Endothelial cell of umbilical vein (primary cell): ENCODE measurements at regions not wholly inside any gene's neighbourhood (a gene's known extent, or its start where the extent isn't known, plus 50 kb on each side); places are given as distances from the start of the nearest gene placed in this dataset.

Source experiments
- BruUV-seq: library from RNA; stranded (reverse); fragments of 400-500 nt; replicated peaks from 2 replicates; lab custom pipeline; 2021; lab: Mats Ljungman, UMichigan
- CTCF ChIA-PET: fragments of 300-600, 350-600 bp; sonication (Branson Sonifier 250); formaldehyde crosslinking; loops from one replicate; lab custom pipeline; 2021; ENCODE audit warnings: antibody characterized with exemption, inconsistent platforms; lab: Charles Lee
- POLR2A ChIA-PET: fragments of 300-600, 350-600 bp; sonication (Branson Sonifier 250); formaldehyde crosslinking; loops from one replicate; lab custom pipeline; 2021; ENCODE audit warnings: antibody characterized with exemption, inconsistent platforms; lab: Charles Lee
- DNase-seq: peaks from one replicate; pipeline ENCODE4 v3.0.0-alpha.2; 2011; ENCODE audit warnings: low read depth, low spot score
- FAIRE-seq: peaks from 2 replicates; lab custom pipeline; 2011; peaks lifted over from hg19 to GRCh38; lab: Jason Lieb, UNC
- H2AFZ ChIP-seq: 2 replicates; pipeline ENCODE4 v1.6.0; 2012; ENCODE audit warnings: low read depth, low read length, control low read depth, inconsistent platforms
- H3K27ac ChIP-seq: 2 replicates; pipeline ENCODE4 v1.5.1; 2011; ENCODE audit warnings: low read depth, mild to moderate bottlenecking, control low read depth, low read length, moderate library complexity; ENCODE audit not compliant: insufficient read depth
- H3K27me3 ChIP-seq, 2 experiments: 2 replicates each; pipeline versions ENCODE4 v1.6.0 to v1.6.1; 2011; ENCODE audit warnings: low read length in 2 of 2, mixed read lengths in 1 of 2; ENCODE audit not compliant: control insufficient read depth in 2 of 2, insufficient read depth in 2 of 2
- H3K36me3 ChIP-seq, 2 experiments: 2 replicates in 1 of 2; 3 replicates in 1 of 2; pipeline ENCODE4 v1.5.1; 2011; ENCODE audit warnings: low read length in 2 of 2, mild to moderate bottlenecking in 1 of 2, moderate library complexity in 1 of 2; ENCODE audit not compliant: control insufficient read depth in 2 of 2, insufficient read depth in 2 of 2; ENCODE audit errors: extremely low read depth in 1 of 2
- H3K4me1 ChIP-seq: 3 replicates; pipeline ENCODE4 v1.5.1; 2011; ENCODE audit warnings: mild to moderate bottlenecking, low read length; ENCODE audit not compliant: control insufficient read depth, insufficient read depth; ENCODE audit errors: extremely low read depth
- H3K4me2 ChIP-seq: 2 replicates; pipeline ENCODE4 v1.6.1; 2011; ENCODE audit warnings: low read length, control low read depth, mixed read lengths; ENCODE audit not compliant: insufficient read depth
- H3K4me3 ChIP-seq, 3 experiments: fragments of 200-600 bp in 1 of 3; sonication (generic), shearing (Covaris generic) in 1 of 3; replicated peaks in 1 of 3; 2 replicates each; pipeline ENCODE4 v1.5.1; 2011 to 2016; ENCODE audit warnings: control low read depth in 3 of 3, low read length in 3 of 3, mild to moderate bottlenecking in 2 of 3, inconsistent platforms in 1 of 3, low read depth in 1 of 3, moderate library complexity in 1 of 3; ENCODE audit not compliant: insufficient read depth in 1 of 3
- H3K79me2 ChIP-seq: 2 replicates; pipeline ENCODE4 v1.6.0; 2012; ENCODE audit warnings: low read length, inconsistent platforms; ENCODE audit not compliant: control insufficient read depth, insufficient read depth
- H3K9ac ChIP-seq: replicated peaks from 2 replicates; pipeline ENCODE3; 2011; ENCODE audit warnings: low read length, control low read depth; ENCODE audit not compliant: insufficient read depth; ENCODE audit errors: extremely low read depth
- H3K9me1 ChIP-seq: replicated peaks from 3 replicates; pipeline ENCODE4 v1.6.0; 2011; ENCODE audit warnings: mild to moderate bottlenecking, low read length; ENCODE audit not compliant: control insufficient read depth, insufficient read depth; ENCODE audit errors: extremely low read depth
- H3K9me3 ChIP-seq: replicated peaks from 2 replicates; pipeline ENCODE4 v1.5.1; 2012; ENCODE audit warnings: low read length, inconsistent platforms; ENCODE audit not compliant: control insufficient read depth, insufficient read depth
- H4K20me1 ChIP-seq: replicated peaks from 2 replicates; pipeline ENCODE3; 2011; ENCODE audit warnings: mild to moderate bottlenecking, low read length; ENCODE audit not compliant: control insufficient read depth, insufficient read depth; ENCODE audit errors: extremely low read depth
- CTCF ChIP-seq, 2 donors: IDR thresholded peaks; 1 replicate in 1 of 2; 2 replicates in 1 of 2; pipeline ENCODE4 v1.5.1; 2011; ENCODE audit warnings: low read length in 2 of 2, mild to moderate bottlenecking in 2 of 2, moderate library complexity in 2 of 2, control low read depth in 1 of 2, inconsistent platforms in 1 of 2, low read depth in 1 of 2; ENCODE audit not compliant: insufficient read depth in 1 of 2; ENCODE audit errors: extremely low read depth in 1 of 2
- EZH2 ChIP-seq: IDR thresholded peaks from 2 replicates; pipeline ENCODE4 v1.6.1; 2012; ENCODE audit warnings: borderline replicate concordance, low read depth, mild to moderate bottlenecking, moderate library complexity, low read length, inconsistent platforms; ENCODE audit not compliant: severe bottlenecking
- FOS ChIP-seq: IDR thresholded peaks from 2 replicates; pipeline ENCODE4 v1.6.1; 2011; ENCODE audit warnings: mild to moderate bottlenecking, low read length, moderate library complexity, borderline replicate concordance; ENCODE audit not compliant: insufficient read depth
- GATA2 ChIP-seq: IDR thresholded peaks from 2 replicates; pipeline ENCODE4 v1.7.0; 2011; ENCODE audit warnings: low read depth, mild to moderate bottlenecking, moderate library complexity, mixed read lengths, low read length; ENCODE audit not compliant: insufficient read length, insufficient read depth
- MAX ChIP-seq: IDR thresholded peaks from 2 replicates; pipeline ENCODE4 v1.6.1; 2011; ENCODE audit not compliant: insufficient read depth, insufficient read length
- MYC ChIP-seq: IDR thresholded peaks from one replicate; pipeline ENCODE4 v1.6.1; 2011; ENCODE audit warnings: mild to moderate bottlenecking, low read depth, low read length
- POLR2A ChIP-seq: IDR thresholded peaks from 2 replicates; pipeline ENCODE4 v1.6.1; 2012; ENCODE audit warnings: low read depth, mild to moderate bottlenecking, control low read depth, low read length
- POLR2AphosphoS5 ChIP-seq: IDR thresholded peaks from 2 replicates; pipeline ENCODE4 v1.6.1; 2012; ENCODE audit warnings: low read depth, mild to moderate bottlenecking, control low read depth, low read length, moderate library complexity; ENCODE audit not compliant: insufficient read depth
- dilution Hi-C: fragments of 300-500 bp; cut with MboI; formaldehyde crosslinking; loops from one replicate; pipeline ENCODE4 v1.15.0; 2019; ENCODE audit warnings: low sequenced_read_pairs; ENCODE audit not compliant: extremely low pct_ligation_motif_present
- intact Hi-C: fragments of 100-400 bp; cut with micrococcal nuclease; formaldehyde crosslinking; loops from one replicate; pipeline ENCODE4 v1.10.0; 2022

DNA sequence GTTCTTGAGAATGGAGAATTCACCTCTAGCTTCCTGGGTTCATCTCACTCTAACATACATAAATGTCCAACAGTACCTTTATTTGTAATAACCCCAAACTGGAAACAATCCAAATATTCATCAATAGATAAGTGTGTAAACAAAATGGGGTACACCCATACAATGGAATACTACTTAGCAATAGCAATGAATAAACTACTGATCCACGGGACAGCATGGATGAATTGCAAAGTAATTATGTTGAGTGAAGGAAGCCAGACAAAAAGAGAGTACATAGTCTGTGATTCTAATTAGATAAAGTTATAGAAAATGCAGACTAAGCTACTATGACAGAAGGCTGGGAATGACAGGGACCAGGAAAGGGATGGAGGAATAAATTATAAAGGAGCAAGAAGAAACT, 391.3 kb downstream of the CCSER2 start:
- no peak overlapping the region for H3K27ac ChIP-seq
- H3K9ac ChIP-seq, result no peak overlapping the region
- DNase-seq, result no peak
- no peak for TF ChIP-seq MAX
- no peak for TF ChIP-seq GATA2
- no peak for TF ChIP-seq POLR2AphosphoS5
- no peak for TF ChIP-seq FOS
- TF ChIP-seq EZH2, result no peak
- no peak for TF ChIP-seq MYC
- no peak for TF ChIP-seq CTCF (IDR thresholded peaks at IDR 0.05; ENCODE audit: extremely low read depth in 1 of 2, insufficient read depth in 1 of 2, low read depth in 1 of 2, low read length in 2 of 2)
- no peak for TF ChIP-seq POLR2A
- intact Hi-C loops (no loop called here), dilution Hi-C loops (no loop called here)
- no peak for FAIRE-seq
- no peaks in the 10 kb centered on the region for H3K4me1 ChIP-seq
- no peak overlapping the region for H2AFZ ChIP-seq
- H3K36me3 ChIP-seq, result no peaks in the 10 kb centered on the region
- no peaks in the 10 kb centered on the region for H3K9me1 ChIP-seq
- H4K20me1 ChIP-seq, result no peaks in the 10 kb centered on the region
- H3K27me3 ChIP-seq, result no peaks in the 10 kb centered on the region
- no TSS peak for BruUV-seq
- H3K9me3 ChIP-seq, result no peaks in the 10 kb centered on the region
- POLR2A ChIA-PET, result no interaction called here
- CTCF ChIA-PET, result no interaction called here
- no peaks in the 10 kb centered on the region for H3K79me2 ChIP-seq
- H3K4me2 ChIP-seq, result no peak overlapping the region
- no peak overlapping the region for H3K4me3 ChIP-seq
